ENCODE measurements at regions not wholly inside any gene's neighbourhood (a gene's known extent, or its start where the extent isn't known, plus 50 kb on each side); places are given as distances from the start of the nearest gene placed in this dataset.

GRCh38 chr9:126219166-126219565, 107.5 kb upstream of the MVB12B start:
- TF ChIP-seq, protein P1, sequence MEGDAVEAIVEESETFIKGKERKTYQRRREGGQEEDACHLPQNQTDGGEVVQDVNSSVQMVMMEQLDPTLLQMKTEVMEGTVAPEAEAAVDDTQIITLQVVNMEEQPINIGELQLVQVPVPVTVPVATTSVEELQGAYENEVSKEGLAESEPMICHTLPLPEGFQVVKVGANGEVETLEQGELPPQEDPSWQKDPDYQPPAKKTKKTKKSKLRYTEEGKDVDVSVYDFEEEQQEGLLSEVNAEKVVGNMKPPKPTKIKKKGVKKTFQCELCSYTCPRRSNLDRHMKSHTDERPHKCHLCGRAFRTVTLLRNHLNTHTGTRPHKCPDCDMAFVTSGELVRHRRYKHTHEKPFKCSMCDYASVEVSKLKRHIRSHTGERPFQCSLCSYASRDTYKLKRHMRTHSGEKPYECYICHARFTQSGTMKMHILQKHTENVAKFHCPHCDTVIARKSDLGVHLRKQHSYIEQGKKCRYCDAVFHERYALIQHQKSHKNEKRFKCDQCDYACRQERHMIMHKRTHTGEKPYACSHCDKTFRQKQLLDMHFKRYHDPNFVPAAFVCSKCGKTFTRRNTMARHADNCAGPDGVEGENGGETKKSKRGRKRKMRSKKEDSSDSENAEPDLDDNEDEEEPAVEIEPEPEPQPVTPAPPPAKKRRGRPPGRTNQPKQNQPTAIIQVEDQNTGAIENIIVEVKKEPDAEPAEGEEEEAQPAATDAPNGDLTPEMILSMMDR (IDR thresholded peaks at IDR 0.05): no peak
- no peak for TF ChIP-seq POLR2A (IDR thresholded peaks at IDR 0.05)

Data from right lobe of liver (tissue), 4 donors.